ENCODE measurements at regions not wholly inside any gene's neighbourhood (a gene's known extent, or its start where the extent isn't known, plus 50 kb on each side); places are given as distances from the start of the nearest gene placed in this dataset.

GRCh38 chr18:72940986-72941385, 73.2 kb upstream of the NETO1 start:
- TF ChIP-seq CTCF (conservative IDR thresholded peaks at IDR 0.05 in 1 of 2, IDR thresholded peaks at IDR 0.05 in 1 of 2; ENCODE audit: low read depth in 1 of 2, low read length in 2 of 2) (no peak), EZH2 (IDR thresholded peaks at IDR 0.05; ENCODE audit: low read length, missing control alignments) (no peak)

Data from fibroblast of lung (primary cell).